ENCODE measurements at regions not wholly inside any gene's neighbourhood (a gene's known extent, or its start where the extent isn't known, plus 50 kb on each side); places are given as distances from the start of the nearest gene placed in this dataset.

DNA sequence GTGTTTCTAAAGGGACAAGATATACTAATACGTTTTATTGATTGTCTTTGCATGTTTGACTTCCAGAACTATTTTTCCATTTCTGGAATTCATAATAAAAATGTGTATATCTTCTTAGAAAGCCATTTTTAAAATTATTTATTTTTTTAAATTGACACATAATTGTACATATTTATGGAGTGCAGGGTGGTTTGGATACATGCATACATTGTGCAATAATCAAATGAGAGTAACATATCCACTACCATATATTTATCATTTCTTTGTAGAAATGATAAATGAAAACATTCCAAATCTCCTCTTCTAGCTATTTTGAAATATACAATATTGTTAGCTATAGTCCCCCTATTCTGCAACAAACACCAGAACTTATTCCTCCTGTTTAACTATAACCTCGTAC lies 156.5 kb upstream of the ABI3BP start:
- no TSS peak for BruUV-seq (replicated peaks)
- H2AFZ ChIP-seq (ENCODE audit: control insufficient read depth, low read depth, low read length): no peak overlapping the region
- no peak for ATAC-seq
- H3K9ac ChIP-seq (ENCODE audit: control insufficient read depth, insufficient read depth, low read length): no peak overlapping the region
- intact Hi-C loops (cut with micrococcal nuclease; ENCODE audit: unreplicated experiment) (no loop called here), in situ Hi-C loops (cut with MboI) (no loop called here)
- H3K27ac ChIP-seq (ENCODE audit: control insufficient read depth, insufficient read depth): no peak overlapping the region
- H4K20me1 ChIP-seq (ENCODE audit: control insufficient read depth, insufficient read depth): no peaks in the 10 kb centered on the region
- TF ChIP-seq, protein P1, sequence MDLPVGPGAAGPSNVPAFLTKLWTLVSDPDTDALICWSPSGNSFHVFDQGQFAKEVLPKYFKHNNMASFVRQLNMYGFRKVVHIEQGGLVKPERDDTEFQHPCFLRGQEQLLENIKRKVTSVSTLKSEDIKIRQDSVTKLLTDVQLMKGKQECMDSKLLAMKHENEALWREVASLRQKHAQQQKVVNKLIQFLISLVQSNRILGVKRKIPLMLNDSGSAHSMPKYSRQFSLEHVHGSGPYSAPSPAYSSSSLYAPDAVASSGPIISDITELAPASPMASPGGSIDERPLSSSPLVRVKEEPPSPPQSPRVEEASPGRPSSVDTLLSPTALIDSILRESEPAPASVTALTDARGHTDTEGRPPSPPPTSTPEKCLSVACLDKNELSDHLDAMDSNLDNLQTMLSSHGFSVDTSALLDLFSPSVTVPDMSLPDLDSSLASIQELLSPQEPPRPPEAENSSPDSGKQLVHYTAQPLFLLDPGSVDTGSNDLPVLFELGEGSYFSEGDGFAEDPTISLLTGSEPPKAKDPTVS (IDR thresholded peaks at IDR 0.05; ENCODE audit: low read depth, low read length): no peak
- TF ChIP-seq, protein P2, sequence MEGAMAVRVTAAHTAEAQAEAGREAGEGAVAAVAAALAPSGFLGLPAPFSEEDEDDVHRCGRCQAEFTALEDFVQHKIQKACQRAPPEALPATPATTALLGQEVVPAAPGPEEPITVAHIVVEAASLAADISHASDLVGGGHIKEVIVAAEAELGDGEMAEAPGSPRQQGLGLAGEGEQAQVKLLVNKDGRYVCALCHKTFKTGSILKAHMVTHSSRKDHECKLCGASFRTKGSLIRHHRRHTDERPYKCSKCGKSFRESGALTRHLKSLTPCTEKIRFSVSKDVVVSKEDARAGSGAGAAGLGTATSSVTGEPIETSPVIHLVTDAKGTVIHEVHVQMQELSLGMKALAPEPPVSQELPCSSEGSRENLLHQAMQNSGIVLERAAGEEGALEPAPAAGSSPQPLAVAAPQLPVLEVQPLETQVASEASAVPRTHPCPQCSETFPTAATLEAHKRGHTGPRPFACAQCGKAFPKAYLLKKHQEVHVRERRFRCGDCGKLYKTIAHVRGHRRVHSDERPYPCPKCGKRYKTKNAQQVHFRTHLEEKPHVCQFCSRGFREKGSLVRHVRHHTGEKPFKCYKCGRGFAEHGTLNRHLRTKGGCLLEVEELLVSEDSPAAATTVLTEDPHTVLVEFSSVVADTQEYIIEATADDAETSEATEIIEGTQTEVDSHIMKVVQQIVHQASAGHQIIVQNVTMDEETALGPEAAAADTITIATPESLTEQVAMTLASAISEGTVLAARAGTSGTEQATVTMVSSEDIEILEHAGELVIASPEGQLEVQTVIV (IDR thresholded peaks at IDR 0.05; ENCODE audit: borderline replicate concordance, partially characterized antibody): no peak
- TF ChIP-seq RB1 (IDR thresholded peaks at IDR 0.05; ENCODE audit: borderline replicate concordance) (no peak), IRF4 (IDR thresholded peaks at IDR 0.05; ENCODE audit: low read depth, low read length) (no peak), SIN3A (IDR thresholded peaks at IDR 0.05; ENCODE audit: low read depth, low read length) (no peak), YY1 (IDR thresholded peaks at IDR 0.05; ENCODE audit: low read depth, low read length) (no peak), ZNF622 (IDR thresholded peaks at IDR 0.05) (no peak), CBX5 (IDR thresholded peaks at IDR 0.05; ENCODE audit: low read depth) (no peak), MTA3 (IDR thresholded peaks at IDR 0.05; ENCODE audit: borderline replicate concordance, low read length) (no peak), ZNF384 (IDR thresholded peaks at IDR 0.05; ENCODE audit: borderline replicate concordance, low read depth, low read length) (no peak), FOXK2 (IDR thresholded peaks at IDR 0.05) (no peak), HDAC6 (IDR thresholded peaks at IDR 0.05; ENCODE audit: unreplicated experiment) (no peak), TCF3 (IDR thresholded peaks at IDR 0.05; ENCODE audit: borderline replicate concordance, insufficient read depth, low read depth, low read length) (no peak), MTA2 (IDR thresholded peaks at IDR 0.05; ENCODE audit: low read depth) (no peak), YBX1 (IDR thresholded peaks at IDR 0.05) (no peak), FOXM1 (IDR thresholded peaks at IDR 0.05; ENCODE audit: low read depth, low read length) (no peak), ZNF207 (IDR thresholded peaks at IDR 0.05; ENCODE audit: borderline replicate concordance) (no peak), BRCA1 (IDR thresholded peaks at IDR 0.05; ENCODE audit: low read depth, low read length) (no peak), EP300 (IDR thresholded peaks at IDR 0.05; ENCODE audit: borderline replicate concordance in 1 of 2, control insufficient read depth in 1 of 2, low read depth in 2 of 2, low read length in 2 of 2) (no peak)
- no peak for FAIRE-seq
- DNase-seq (ENCODE audit: low read depth, low spot score): no peak
- ChIA-PET RAD21 (ENCODE audit: unreplicated experiment) (no interaction called here), POLR2A (no interaction called here), SMC1A (ENCODE audit: uncharacterized antibody, unreplicated experiment) (no interaction called here), CTCF (no interaction called here)
- H3K36me3 ChIP-seq (ENCODE audit: control insufficient read depth in 2 of 2, insufficient read depth in 2 of 2, low read length in 1 of 2): no peaks in the 10 kb centered on the region
- H3K4me3 ChIP-seq: no peak overlapping the region
- no peaks in the 10 kb centered on the region for H3K9me3 ChIP-seq (replicated peaks; ENCODE audit: control insufficient read depth, insufficient read depth, low read length)
- no peaks in the 10 kb centered on the region for H3K27me3 ChIP-seq (replicated peaks in 1 of 2; ENCODE audit: control insufficient read depth in 2 of 2, insufficient read depth in 2 of 2, low read length in 1 of 2)
- H3K79me2 ChIP-seq (ENCODE audit: control insufficient read depth, insufficient read depth, low read length): no peaks in the 10 kb centered on the region
- no peaks in the 10 kb centered on the region for H3K4me1 ChIP-seq (ENCODE audit: control insufficient read depth, insufficient read depth, low read length)
- WGBS (ENCODE audit: insufficient coverage, insufficient replicate concordance, low lambda C conversion rate, missing lambda C conversion rate): 14% methylated on average over 2 of the region's 2 CpGs
- no peak overlapping the region for H3K4me2 ChIP-seq (ENCODE audit: control insufficient read depth, insufficient read depth)

All from GM12878 (cell line).